H9 (cell line): ENCODE measurements at regions not wholly inside any gene's neighbourhood (a gene's known extent, or its start where the extent isn't known, plus 50 kb on each side); places are given as distances from the start of the nearest gene placed in this dataset.

ENCODE experiments used
- DNase-seq: peaks from one replicate; pipeline ENCODE4 v3.0.0-alpha.2; 2017
- H2AFZ ChIP-seq: one replicate; pipeline ENCODE4 v1.6.1; 2013; ENCODE audit warnings: mild to moderate bottlenecking, low read length, control low read depth, moderate library complexity
- H2AK5ac ChIP-seq: 2 replicates; pipeline ENCODE4 v1.6.1; 2013; ENCODE audit warnings: low read length, control low read depth, mixed read lengths; ENCODE audit not compliant: insufficient read length
- H2BK120ac ChIP-seq: one replicate; pipeline ENCODE4 v1.6.1; 2013; ENCODE audit warnings: low read depth, mild to moderate bottlenecking, low read length, control low read depth, inconsistent platforms; ENCODE audit not compliant: poor library complexity, severe bottlenecking
- H2BK12ac ChIP-seq: 2 replicates; pipeline ENCODE4 v1.6.1; 2013; ENCODE audit warnings: low read length, control low read depth, mixed read lengths, low read depth; ENCODE audit not compliant: insufficient read length
- H2BK15ac ChIP-seq: 2 replicates; pipeline ENCODE4 v1.6.1; 2013; ENCODE audit warnings: low read depth, low read length, control low read depth
- H2BK20ac ChIP-seq: one replicate; pipeline ENCODE4 v1.6.1; 2013; ENCODE audit warnings: low read depth, mild to moderate bottlenecking, low read length, control low read depth, inconsistent platforms; ENCODE audit not compliant: poor library complexity, severe bottlenecking
- H2BK5ac ChIP-seq: 2 replicates; pipeline ENCODE4 v1.6.1; 2013; ENCODE audit warnings: low read length, control low read depth, mixed read lengths; ENCODE audit not compliant: insufficient read length
- H3K14ac ChIP-seq: 2 replicates; pipeline ENCODE4 v1.6.1; 2013; ENCODE audit warnings: low read length, control low read depth; ENCODE audit not compliant: insufficient read depth
- H3K18ac ChIP-seq: 2 replicates; pipeline ENCODE4 v1.6.1; 2013; ENCODE audit warnings: low read depth, mild to moderate bottlenecking, mixed read lengths, low read length, control low read depth; ENCODE audit not compliant: insufficient read length
- H3K23ac ChIP-seq: 2 replicates; pipeline ENCODE4 v1.6.1; 2013; ENCODE audit warnings: low read length, control low read depth, mixed read lengths, low read depth; ENCODE audit not compliant: insufficient read length
- H3K23me2 ChIP-seq: 2 replicates; pipeline ENCODE4 v1.6.1; 2013; ENCODE audit warnings: low read depth, mild to moderate bottlenecking, mixed read lengths, low read length, control low read depth; ENCODE audit not compliant: insufficient read length, poor library complexity, severe bottlenecking
- H3K27ac ChIP-seq: 2 replicates; pipeline ENCODE4 v1.5.1; 2013; ENCODE audit warnings: low read length, control low read depth, mixed read lengths, low read depth; ENCODE audit not compliant: insufficient read length
- H3K27me3 ChIP-seq: 2 replicates; pipeline ENCODE4 v1.6.1; 2013; ENCODE audit warnings: low read length, control low read depth, inconsistent platforms; ENCODE audit not compliant: insufficient read depth
- H3K4ac ChIP-seq: 2 replicates; pipeline ENCODE4 v1.6.1; 2013; ENCODE audit warnings: low read depth, mild to moderate bottlenecking, control low read depth, inconsistent platforms, low read length, moderate library complexity
- H3K4me1 ChIP-seq: 2 replicates; pipeline ENCODE4 v1.6.1; 2013; ENCODE audit warnings: low read length, control low read depth, inconsistent platforms; ENCODE audit not compliant: insufficient read depth
- H3K4me2 ChIP-seq: 2 replicates; pipeline ENCODE4 v1.6.1; 2013; ENCODE audit warnings: low read length, control low read depth, mixed read lengths; ENCODE audit not compliant: insufficient read length, insufficient read depth
- H3K56ac ChIP-seq: 2 replicates; pipeline ENCODE4 v1.6.1; 2013; ENCODE audit warnings: low read depth, mild to moderate bottlenecking, mixed read lengths, low read length, control low read depth; ENCODE audit not compliant: insufficient read length
- H3K79me1 ChIP-seq: 2 replicates; pipeline ENCODE4 v1.6.1; 2013; ENCODE audit warnings: low read depth, mild to moderate bottlenecking, moderate library complexity, low read length, control low read depth, inconsistent platforms; ENCODE audit not compliant: insufficient read depth, poor library complexity, severe bottlenecking
- H3K79me2 ChIP-seq: 2 replicates; pipeline ENCODE4 v1.6.1; 2013; ENCODE audit warnings: low read length, control low read depth, inconsistent platforms; ENCODE audit not compliant: insufficient read depth
- H3K9ac ChIP-seq: 2 replicates; pipeline ENCODE4 v1.6.1; 2013; ENCODE audit warnings: low read length, control low read depth, mixed read lengths; ENCODE audit not compliant: insufficient read length; ENCODE audit errors: extremely low read depth
- H3K9me3 ChIP-seq: one replicate; pipeline ENCODE4 v1.6.1; 2013; ENCODE audit warnings: low read depth, low read length, inconsistent platforms; ENCODE audit not compliant: control insufficient read depth
- H3T11ph ChIP-seq: one replicate; pipeline ENCODE4 v1.6.1; 2013; ENCODE audit warnings: mild to moderate bottlenecking, low read length, control low read depth, inconsistent platforms
- H4K20me1 ChIP-seq: one replicate; pipeline ENCODE4 v1.6.1; 2013; ENCODE audit not compliant: control insufficient read depth, insufficient read length, insufficient read depth
- H4K5ac ChIP-seq: 2 replicates; pipeline ENCODE4 v1.6.1; 2013; ENCODE audit warnings: low read depth, mild to moderate bottlenecking, mixed read lengths, low read length, control low read depth; ENCODE audit not compliant: insufficient read length
- H4K8ac ChIP-seq: replicated peaks from 2 replicates; pipeline ENCODE4 v1.6.1; 2013; ENCODE audit warnings: low read length, control low read depth, mixed read lengths, low read depth; ENCODE audit not compliant: insufficient read length
- H4K91ac ChIP-seq: 2 replicates; pipeline ENCODE4 v1.6.1; 2013; ENCODE audit warnings: low read depth, mild to moderate bottlenecking, moderate library complexity, mixed read lengths, low read length, control low read depth; ENCODE audit not compliant: insufficient read length
- H3K27ac Mint-ChIP-seq, 3 experiments: 2 replicates in 2 of 3; 3 replicates in 1 of 3; pipeline ENCODE4 v1.8.0; 2020 to 2021; ENCODE audit warnings: mixed read lengths in 3 of 3, mild to moderate bottlenecking in 1 of 3, moderate library complexity in 1 of 3
- H3K27me3 Mint-ChIP-seq: 2 replicates; pipeline ENCODE4 v1.8.0; 2021; ENCODE audit warnings: low read depth, mild to moderate bottlenecking, moderate library complexity, mixed read lengths
- H3K36me3 Mint-ChIP-seq, 3 experiments: 2 replicates in 2 of 3; 3 replicates in 1 of 3; pipeline ENCODE4 v1.8.0; 2020 to 2021; ENCODE audit warnings: low read depth in 3 of 3, mixed read lengths in 3 of 3; ENCODE audit not compliant: insufficient read depth in 1 of 3
- H3K4me1 Mint-ChIP-seq, 2 experiments: 2 replicates each; pipeline ENCODE4 v1.8.0; 2020; ENCODE audit warnings: mixed read lengths in 2 of 2
- H3K4me3 Mint-ChIP-seq, 2 experiments: 2 replicates in 1 of 2; 3 replicates in 1 of 2; pipeline ENCODE4 v1.8.0; 2020 to 2021; ENCODE audit warnings: mild to moderate bottlenecking in 2 of 2, mixed read lengths in 2 of 2, moderate library complexity in 1 of 2
- H3K9me3 Mint-ChIP-seq, 2 experiments: 2 replicates in 1 of 2; 3 replicates in 1 of 2; pipeline ENCODE4 v1.8.0; 2020; ENCODE audit warnings: mild to moderate bottlenecking in 2 of 2, mixed read lengths in 2 of 2, moderate library complexity in 1 of 2
- WGBS: extraction: QIAGEN DNeasy Blood & Tissue Kit; methylation state at CpG from one replicate; pipeline ENCODE4 v1.1.7; 2013; ENCODE audit warnings: missing lambda C conversion rate, low lambda C conversion rate, mixed read lengths; ENCODE audit not compliant: insufficient read length; ENCODE audit errors: extremely low coverage; 5-methylcytosine and 5-hydroxymethylcytosine counted together
- TF ChIP-seq, protein P1 (sequence below): fragments of 200-600 bp; sonication (generic); conservative IDR thresholded peaks from 3 replicates; pipeline ENCODE4 v1.8.0; 2021; ENCODE audit warnings: antibody characterized with exemption, mild to moderate bottlenecking

DNA sequence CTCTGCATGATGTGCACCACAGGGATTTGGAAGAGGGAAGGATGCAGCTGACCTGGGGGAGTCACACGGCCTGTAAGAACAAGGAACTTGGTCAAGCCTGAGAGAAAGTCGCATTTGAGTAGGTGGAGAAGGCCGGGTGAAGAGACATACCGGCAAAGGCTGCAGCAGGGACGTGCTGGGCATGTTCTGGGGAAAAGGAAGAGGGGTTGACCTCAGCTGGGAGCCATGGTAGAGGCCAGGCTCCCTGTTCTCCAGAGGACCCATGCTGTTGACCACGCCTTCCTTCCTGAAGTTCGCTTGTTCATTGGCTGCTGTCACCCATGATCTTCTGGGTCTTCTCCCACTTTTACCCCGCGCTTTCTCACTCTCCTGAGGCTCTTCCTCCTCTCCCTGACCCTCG, 84.5 kb downstream of the HTR5A start:
- no peaks in the 10 kb centered on the region for H3K4me1 ChIP-seq
- no peak overlapping the region for H2BK12ac ChIP-seq
- H3K79me1 ChIP-seq = no peaks in the 10 kb centered on the region
- H4K91ac ChIP-seq = no peak overlapping the region
- no peak overlapping the region for H3K56ac ChIP-seq
- peaks cover 0 to 23% (median 7%) of the 10 kb centered on the region in 3 experiments; a peak in 6 of 7 replicates for H3K36me3 Mint-ChIP-seq
- H4K8ac ChIP-seq = no peak overlapping the region
- no peak overlapping the region for H2BK120ac ChIP-seq
- H3K27ac Mint-ChIP-seq = no peak overlapping the region
- no peaks in the 10 kb centered on the region for H4K20me1 ChIP-seq
- no peak for DNase-seq
- peaks cover 36 to 45% of the 10 kb centered on the region in 2 experiments for H3K9me3 Mint-ChIP-seq
- H3K27ac ChIP-seq = no peak overlapping the region
- H3T11ph ChIP-seq = no peak overlapping the region
- H3K79me2 ChIP-seq = no peaks in the 10 kb centered on the region
- no peak overlapping the region for H3K23ac ChIP-seq
- H2AK5ac ChIP-seq = no peak overlapping the region
- H3K4me1 Mint-ChIP-seq = peaks cover 0 to 6% of the 10 kb centered on the region in 2 experiments; a peak in 2 of 4 replicates
- no peak overlapping the region for H3K4me2 ChIP-seq
- no peaks in the 10 kb centered on the region for H3K27me3 ChIP-seq
- peaks cover 5% of the 10 kb centered on the region; the same call in 1 of the 2 replicates for H3K27me3 Mint-ChIP-seq
- TF ChIP-seq, protein P1, sequence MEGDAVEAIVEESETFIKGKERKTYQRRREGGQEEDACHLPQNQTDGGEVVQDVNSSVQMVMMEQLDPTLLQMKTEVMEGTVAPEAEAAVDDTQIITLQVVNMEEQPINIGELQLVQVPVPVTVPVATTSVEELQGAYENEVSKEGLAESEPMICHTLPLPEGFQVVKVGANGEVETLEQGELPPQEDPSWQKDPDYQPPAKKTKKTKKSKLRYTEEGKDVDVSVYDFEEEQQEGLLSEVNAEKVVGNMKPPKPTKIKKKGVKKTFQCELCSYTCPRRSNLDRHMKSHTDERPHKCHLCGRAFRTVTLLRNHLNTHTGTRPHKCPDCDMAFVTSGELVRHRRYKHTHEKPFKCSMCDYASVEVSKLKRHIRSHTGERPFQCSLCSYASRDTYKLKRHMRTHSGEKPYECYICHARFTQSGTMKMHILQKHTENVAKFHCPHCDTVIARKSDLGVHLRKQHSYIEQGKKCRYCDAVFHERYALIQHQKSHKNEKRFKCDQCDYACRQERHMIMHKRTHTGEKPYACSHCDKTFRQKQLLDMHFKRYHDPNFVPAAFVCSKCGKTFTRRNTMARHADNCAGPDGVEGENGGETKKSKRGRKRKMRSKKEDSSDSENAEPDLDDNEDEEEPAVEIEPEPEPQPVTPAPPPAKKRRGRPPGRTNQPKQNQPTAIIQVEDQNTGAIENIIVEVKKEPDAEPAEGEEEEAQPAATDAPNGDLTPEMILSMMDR = no peak
- H3K4me3 Mint-ChIP-seq = no peak overlapping the region
- H3K18ac ChIP-seq = no peak overlapping the region
- H3K23me2 ChIP-seq = no peaks in the 10 kb centered on the region
- H3K9me3 ChIP-seq = no peaks in the 10 kb centered on the region
- no peak overlapping the region for H2BK15ac ChIP-seq
- H3K9ac ChIP-seq = no peak overlapping the region
- no peak overlapping the region for H2BK20ac ChIP-seq
- no peak overlapping the region for H3K14ac ChIP-seq
- no peak overlapping the region for H2AFZ ChIP-seq
- no peak overlapping the region for H3K4ac ChIP-seq
- no CpG with 5 or more reads among the region's 10 CpGs for WGBS
- no peak overlapping the region for H4K5ac ChIP-seq
- H2BK5ac ChIP-seq = no peak overlapping the region
